ENCODE measurements at regions not wholly inside any gene's neighbourhood (a gene's known extent, or its start where the extent isn't known, plus 50 kb on each side); places are given as distances from the start of the nearest gene placed in this dataset.

DNA sequence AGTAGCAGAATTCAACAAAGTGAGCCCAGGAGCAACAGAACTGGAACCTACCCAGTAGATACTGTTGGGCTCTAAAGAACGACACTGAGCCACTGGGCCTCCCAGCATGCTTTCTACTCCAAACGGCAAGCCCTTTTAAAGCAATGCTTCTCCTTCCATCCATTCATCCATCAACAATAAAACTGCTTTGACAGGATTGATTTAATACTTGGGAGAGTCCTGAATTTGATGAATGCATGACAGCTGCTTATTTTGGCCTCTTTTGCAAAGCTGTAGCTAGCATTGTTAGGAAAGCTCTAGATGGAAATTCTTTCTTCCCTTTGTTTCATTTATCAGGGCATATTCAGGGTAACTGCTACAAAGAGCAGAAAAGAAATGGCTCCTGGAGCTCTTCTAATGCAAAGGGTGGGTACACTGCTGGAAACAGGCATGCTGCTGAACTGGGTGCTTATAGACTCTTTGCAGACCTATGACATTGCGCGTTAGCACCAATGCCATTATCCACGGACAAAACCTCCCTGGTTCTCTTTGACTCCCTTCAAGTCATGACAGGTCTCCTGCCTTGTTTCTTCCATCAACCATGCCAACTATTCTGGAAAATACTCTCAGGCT is 138.4 kb upstream of the HNRNPA3 start:
- no peaks in the 10 kb centered on the region for H3K36me3 ChIP-seq
- no peak overlapping the region for H3K4me3 ChIP-seq
- no peak for TF ChIP-seq POLR2A (IDR thresholded peaks at IDR 0.05)
- TF ChIP-seq, protein P1, sequence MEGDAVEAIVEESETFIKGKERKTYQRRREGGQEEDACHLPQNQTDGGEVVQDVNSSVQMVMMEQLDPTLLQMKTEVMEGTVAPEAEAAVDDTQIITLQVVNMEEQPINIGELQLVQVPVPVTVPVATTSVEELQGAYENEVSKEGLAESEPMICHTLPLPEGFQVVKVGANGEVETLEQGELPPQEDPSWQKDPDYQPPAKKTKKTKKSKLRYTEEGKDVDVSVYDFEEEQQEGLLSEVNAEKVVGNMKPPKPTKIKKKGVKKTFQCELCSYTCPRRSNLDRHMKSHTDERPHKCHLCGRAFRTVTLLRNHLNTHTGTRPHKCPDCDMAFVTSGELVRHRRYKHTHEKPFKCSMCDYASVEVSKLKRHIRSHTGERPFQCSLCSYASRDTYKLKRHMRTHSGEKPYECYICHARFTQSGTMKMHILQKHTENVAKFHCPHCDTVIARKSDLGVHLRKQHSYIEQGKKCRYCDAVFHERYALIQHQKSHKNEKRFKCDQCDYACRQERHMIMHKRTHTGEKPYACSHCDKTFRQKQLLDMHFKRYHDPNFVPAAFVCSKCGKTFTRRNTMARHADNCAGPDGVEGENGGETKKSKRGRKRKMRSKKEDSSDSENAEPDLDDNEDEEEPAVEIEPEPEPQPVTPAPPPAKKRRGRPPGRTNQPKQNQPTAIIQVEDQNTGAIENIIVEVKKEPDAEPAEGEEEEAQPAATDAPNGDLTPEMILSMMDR (IDR thresholded peaks at IDR 0.05 in 4 of 5, conservative IDR thresholded peaks at IDR 0.05 in 1 of 5): no peak
- DNase-seq: no peak
- no peaks in the 10 kb centered on the region for H3K27me3 ChIP-seq
- no peaks in the 10 kb centered on the region for H3K9me3 ChIP-seq
- H3K27ac ChIP-seq: no peak overlapping the region
- in situ Hi-C loops (cut with MboI; ENCODE audit: low sequenced_read_pairs in 4 of 4): no loop called here
- no peaks in the 10 kb centered on the region for H3K4me1 ChIP-seq
- intact Hi-C loops (cut with DNase I; ENCODE audit: low total_unique reads): no loop called here
- ATAC-seq: no peak

DNA sequence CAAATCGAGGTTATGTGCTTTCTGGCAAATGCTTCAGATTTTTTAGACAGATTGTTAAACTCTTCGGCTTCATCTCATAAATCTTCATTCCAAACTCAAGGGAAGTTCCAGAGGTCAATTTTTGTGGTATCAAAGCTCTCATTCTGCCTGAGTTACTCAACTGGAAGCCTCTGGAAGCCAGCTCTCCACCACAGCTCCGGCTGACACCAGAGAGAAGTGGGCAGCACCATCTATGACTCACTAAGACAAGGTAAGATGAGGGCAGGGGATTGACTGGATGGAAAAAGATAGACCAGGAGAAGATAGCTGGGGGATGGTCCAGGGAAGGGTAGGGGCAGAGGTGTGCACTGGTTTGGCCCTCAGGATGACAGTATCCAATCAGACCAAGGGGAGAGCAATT is 137.3 kb upstream of the HNRNPA3 start:
- Histone ChIP-seq H3K9me3 (no peaks in the 10 kb centered on the region), H3K4me1 (no peaks in the 10 kb centered on the region), H3K27me3 (no peaks in the 10 kb centered on the region), H3K36me3 (no peaks in the 10 kb centered on the region), H3K4me3 (no peak overlapping the region), H3K27ac (no peak overlapping the region)
- no peak for DNase-seq
- in situ Hi-C loops (cut with MboI; ENCODE audit: low sequenced_read_pairs in 4 of 4): no loop called here
- no peak for ATAC-seq
- intact Hi-C loops (cut with DNase I; ENCODE audit: low total_unique reads): no loop called here
- no peak for TF ChIP-seq POLR2A (IDR thresholded peaks at IDR 0.05)
- TF ChIP-seq, protein P1 (IDR thresholded peaks at IDR 0.05 in 4 of 5, conservative IDR thresholded peaks at IDR 0.05 in 1 of 5): no peak

DNA sequence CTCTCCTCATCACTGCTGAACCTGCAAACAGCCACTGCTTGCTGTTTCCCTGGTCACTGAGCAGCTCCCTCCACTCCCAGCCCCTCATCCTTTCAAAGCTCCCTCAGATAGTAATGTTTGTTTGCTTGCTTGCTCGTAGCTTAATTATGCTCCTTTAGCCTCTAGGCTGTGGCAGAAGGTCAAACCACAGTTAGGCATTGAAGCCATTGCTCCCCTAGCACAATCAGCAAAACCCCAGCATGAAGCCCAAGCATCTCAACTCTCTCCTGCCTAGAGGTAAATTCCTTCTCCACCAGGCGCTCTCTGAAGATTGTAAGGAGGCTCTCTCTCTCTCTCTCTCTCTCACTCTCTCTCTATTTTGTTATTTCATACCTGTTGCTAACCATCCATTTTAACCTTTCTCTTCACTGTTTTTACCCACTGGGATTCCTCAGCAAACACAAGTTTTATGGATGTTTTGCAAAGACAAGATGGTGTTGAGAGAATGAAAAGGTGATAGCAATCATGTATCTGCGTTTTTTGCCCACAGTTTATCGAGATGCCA is 135.9 kb upstream of the HNRNPA3 start:
- intact Hi-C loops (cut with DNase I; ENCODE audit: low total_unique reads): no loop called here
- H3K27ac ChIP-seq: no peak overlapping the region
- DNase-seq: no peak
- no peak for ATAC-seq
- no peaks in the 10 kb centered on the region for H3K9me3 ChIP-seq
- in situ Hi-C loops (cut with MboI; ENCODE audit: low sequenced_read_pairs in 4 of 4): no loop called here
- TF ChIP-seq, protein P1 (IDR thresholded peaks at IDR 0.05 in 4 of 5, conservative IDR thresholded peaks at IDR 0.05 in 1 of 5): no peak
- TF ChIP-seq POLR2A (IDR thresholded peaks at IDR 0.05): no peak
- H3K4me1 ChIP-seq: no peaks in the 10 kb centered on the region
- H3K36me3 ChIP-seq: no peaks in the 10 kb centered on the region
- H3K4me3 ChIP-seq: no peak overlapping the region
- H3K27me3 ChIP-seq: no peaks in the 10 kb centered on the region

DNA sequence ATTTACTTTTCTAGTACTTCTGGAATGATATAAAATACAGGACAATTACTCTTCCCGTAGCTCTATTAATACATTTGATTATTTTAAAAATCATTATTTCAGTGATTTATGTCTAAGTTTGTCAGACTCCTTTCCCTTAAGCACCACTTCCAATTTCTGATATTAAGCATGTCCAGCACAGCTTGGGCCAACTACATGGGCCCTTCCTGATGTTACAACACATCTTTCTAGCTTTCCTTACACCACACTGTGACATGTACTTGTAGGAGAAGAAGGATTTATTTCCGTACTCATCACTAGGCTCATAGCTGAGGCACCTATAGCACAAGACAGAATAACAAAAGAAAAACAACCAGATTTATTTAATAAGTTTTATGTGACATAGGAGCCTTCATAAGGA is 134.8 kb upstream of the HNRNPA3 start:
- intact Hi-C loops (cut with DNase I; ENCODE audit: low total_unique reads) (no loop called here), in situ Hi-C loops (cut with MboI; ENCODE audit: low sequenced_read_pairs in 4 of 4) (no loop called here)
- no peak for TF ChIP-seq POLR2A (IDR thresholded peaks at IDR 0.05)
- TF ChIP-seq, protein P1 (IDR thresholded peaks at IDR 0.05 in 4 of 5, conservative IDR thresholded peaks at IDR 0.05 in 1 of 5): no peak
- DNase-seq: no peak
- Histone ChIP-seq H3K4me1 (no peaks in the 10 kb centered on the region), H3K9me3 (no peaks in the 10 kb centered on the region), H3K27ac (no peak overlapping the region), H3K36me3 (no peaks in the 10 kb centered on the region), H3K27me3 (no peaks in the 10 kb centered on the region), H3K4me3 (no peak overlapping the region)
- ATAC-seq: no peak

DNA sequence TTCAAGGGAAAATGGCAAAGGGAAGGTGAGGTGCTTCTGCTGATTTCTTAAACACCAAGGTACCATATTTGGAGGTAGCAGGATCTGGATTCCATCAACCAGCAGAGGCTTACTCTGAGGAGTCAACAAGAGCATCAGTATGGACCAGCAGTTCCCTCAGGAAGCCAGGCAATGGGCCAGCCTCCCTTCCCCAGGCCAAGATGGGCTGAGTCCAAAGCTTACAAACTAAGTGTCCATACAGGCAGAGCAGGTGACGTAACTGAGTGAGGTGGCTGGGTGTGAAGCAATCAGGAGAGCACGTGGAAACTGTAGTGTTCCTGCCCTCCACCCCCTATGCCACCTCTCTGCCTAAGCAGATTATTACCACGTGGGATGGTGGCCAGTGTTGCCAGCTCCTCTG is 134.2 kb upstream of the HNRNPA3 start:
- H3K27me3 ChIP-seq: no peaks in the 10 kb centered on the region
- no peaks in the 10 kb centered on the region for H3K9me3 ChIP-seq
- no peaks in the 10 kb centered on the region for H3K36me3 ChIP-seq
- H3K27ac ChIP-seq: no peak overlapping the region
- H3K4me1 ChIP-seq: no peaks in the 10 kb centered on the region
- DNase-seq (peak in 1 of 2 donors; percentile 48), ATAC-seq (no peak)
- intact Hi-C loops (cut with DNase I; ENCODE audit: low total_unique reads): no loop called here
- in situ Hi-C loops (cut with MboI; ENCODE audit: low sequenced_read_pairs in 4 of 4): no loop called here
- TF ChIP-seq, protein P1 (IDR thresholded peaks at IDR 0.05 in 4 of 5, conservative IDR thresholded peaks at IDR 0.05 in 1 of 5): no peak
- TF ChIP-seq POLR2A (IDR thresholded peaks at IDR 0.05): no peak
- no peak overlapping the region for H3K4me3 ChIP-seq
